ENCODE measurements at regions not wholly inside any gene's neighbourhood (a gene's known extent, or its start where the extent isn't known, plus 50 kb on each side); places are given as distances from the start of the nearest gene placed in this dataset.

DNA sequence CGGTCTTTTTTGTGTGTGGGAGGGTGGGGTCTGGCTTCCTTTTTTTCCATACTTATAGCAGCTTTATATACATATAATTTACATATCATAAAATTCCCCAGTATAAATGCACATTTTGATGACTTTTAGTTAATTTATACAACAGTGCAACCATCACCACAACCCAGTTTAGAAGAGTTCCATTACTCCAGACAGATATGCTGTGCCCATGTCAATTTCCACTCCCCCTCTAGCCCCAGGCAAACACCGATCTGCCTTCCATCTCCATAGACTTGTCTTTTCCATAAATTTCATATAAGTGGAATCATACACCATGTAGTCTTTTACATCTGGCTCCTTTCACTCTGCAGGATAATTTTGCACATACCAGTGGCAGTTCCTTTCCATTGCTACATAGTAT lies 139.2 kb upstream of the SYT6 start:
- Histone ChIP-seq H3K9me1 (ENCODE audit: control insufficient read depth, insufficient read depth, low read length) (no peaks in the 10 kb centered on the region), H3K27me3 (ENCODE audit: control insufficient read depth in 2 of 2, insufficient read depth in 2 of 2, low read length in 2 of 2) (peaks cover 34 to 40% of the 10 kb centered on the region in 2 experiments), H3K36me3 (ENCODE audit: control insufficient read depth, insufficient read depth, low read length) (no peaks in the 10 kb centered on the region), H3K79me2 (ENCODE audit: control insufficient read depth, insufficient read depth, low read length) (no peaks in the 10 kb centered on the region), H3K4me3 (no peak overlapping the region), H3K9ac (ENCODE audit: insufficient read depth in 1 of 2, low read depth in 2 of 2, low read length in 2 of 2) (no peak overlapping the region), H3K4me2 (ENCODE audit: insufficient read depth, low read length) (no peak overlapping the region), H3K27ac (ENCODE audit: extremely low read depth, low read depth, low read length) (no peak overlapping the region), H2AFZ (ENCODE audit: low read depth, low read length) (no peak overlapping the region), H3K9me3 (replicated peaks; ENCODE audit: control insufficient read depth, insufficient read depth, low read depth, low read length) (no peaks in the 10 kb centered on the region), H4K20me1 (replicated peaks; ENCODE audit: control insufficient read depth, insufficient read depth, low read length) (no peaks in the 10 kb centered on the region), H3K4me1 (replicated peaks in 1 of 2; ENCODE audit: control insufficient read depth in 2 of 2, insufficient read depth in 2 of 2, low read length in 2 of 2) (no peaks in the 10 kb centered on the region)
- ChIA-PET CTCF (ENCODE audit: low intra/inter-chr PET ratio) (no interaction called here), POLR2A (no interaction called here)
- no peak for DNase-seq (ENCODE audit: extremely low read depth in 1 of 4, low spot score in 3 of 4)
- TF ChIP-seq XRCC5 (IDR thresholded peaks at IDR 0.05; ENCODE audit: low read depth, low read length) (no peak), ZNF436 (CRISPR knock-in tag; IDR thresholded peaks at IDR 0.05) (no peak), ARHGAP35 (IDR thresholded peaks at IDR 0.05; ENCODE audit: partially characterized antibody) (no peak), ZNF584 (CRISPR knock-in tag; IDR thresholded peaks at IDR 0.05; ENCODE audit: low read depth) (no peak)
- 0% methylated on average over 2 of the region's 2 CpGs for WGBS (ENCODE audit: insufficient coverage, low coverage, missing lambda C conversion rate)
- BruUV-seq (replicated peaks) = no TSS peak
- intact Hi-C loops (cut with micrococcal nuclease) = no loop called here
- no peak for FAIRE-seq
- in situ Hi-C loops (cut with MboI) = no loop called here
- no peak for ATAC-seq

GRCh38 chr1:114292194-114292593 lies 138.5 kb upstream of the SYT6 start:
- POLR2A ChIA-PET = interaction anchor here (1.1 kb wide), 1 partner anchor 9 kb away, joined by 4 read pairs; no protein-coding TSS in a partner anchor
- Histone ChIP-seq H3K79me2 (ENCODE audit: control insufficient read depth, insufficient read depth, low read length) (no peaks in the 10 kb centered on the region), H3K4me2 (ENCODE audit: insufficient read depth, low read length) (no peak overlapping the region), H3K27me3 (ENCODE audit: control insufficient read depth in 2 of 2, insufficient read depth in 2 of 2, low read length in 2 of 2) (peaks cover 28 to 34% of the 10 kb centered on the region in 2 experiments; a peak in 4 of 5 replicates), H2AFZ (ENCODE audit: low read depth, low read length) (no peak overlapping the region), H3K9ac (ENCODE audit: insufficient read depth in 1 of 2, low read depth in 2 of 2, low read length in 2 of 2) (no peak overlapping the region), H3K9me1 (ENCODE audit: control insufficient read depth, insufficient read depth, low read length) (no peaks in the 10 kb centered on the region), H3K4me1 (replicated peaks in 1 of 2; ENCODE audit: control insufficient read depth in 2 of 2, insufficient read depth in 2 of 2, low read length in 2 of 2) (no peaks in the 10 kb centered on the region), H3K36me3 (ENCODE audit: control insufficient read depth, insufficient read depth, low read length) (no peaks in the 10 kb centered on the region), H4K20me1 (replicated peaks; ENCODE audit: control insufficient read depth, insufficient read depth, low read length) (no peaks in the 10 kb centered on the region), H3K9me3 (replicated peaks; ENCODE audit: control insufficient read depth, insufficient read depth, low read depth, low read length) (no peaks in the 10 kb centered on the region), H3K27ac (ENCODE audit: extremely low read depth, low read depth, low read length) (no peak overlapping the region), H3K4me3 (no peak overlapping the region)
- ATAC-seq (0 out of 3 replicates have a peak, but pooled peaks have one; percentile 38), FAIRE-seq (no peak), DNase-seq (ENCODE audit: extremely low read depth in 1 of 4, low spot score in 3 of 4) (no peak)
- intact Hi-C loops (cut with micrococcal nuclease) = no loop called here
- WGBS (ENCODE audit: insufficient coverage, low coverage, missing lambda C conversion rate) = 19% methylated on average over 5 of the region's 5 CpGs
- no TSS peak for BruUV-seq (replicated peaks)
- in situ Hi-C loops (cut with MboI) = no loop called here
- CTCF ChIA-PET (ENCODE audit: low intra/inter-chr PET ratio) = no interaction called here
- TF ChIP-seq ZNF316 (IDR thresholded peaks at IDR 0.05) (peak; percentile 38; the same call in 1 of the 2 replicates), ZNF24 (IDR thresholded peaks at IDR 0.05) (no peak)

All from K562 (cell line).